PC-3 (cell line): ENCODE measurements at regions not wholly inside any gene's neighbourhood (a gene's known extent, or its start where the extent isn't known, plus 50 kb on each side); places are given as distances from the start of the nearest gene placed in this dataset.

ENCODE experiments used
- ATAC-seq: fragments of 200-7000 bp; cut with Tn5 transposase; 2 replicates; pipeline ENCODE4 v1.9.1; 2020; ENCODE audit warnings: mild to moderate bottlenecking, moderate library complexity
- BruUV-seq: library from RNA; stranded (reverse); fragments of 400-500 nt; replicated peaks from 2 replicates; lab custom pipeline; 2021; lab: Mats Ljungman, UMichigan
- CTCF ChIA-PET: fragments of 300-600 bp; sonication (Branson Sonifier 250); formaldehyde crosslinking; loops from one replicate; lab custom pipeline; 2022; ENCODE audit warnings: antibody characterized with exemption; lab: Charles Lee
- POLR2A ChIA-PET: fragments of 300-600 bp; sonication (Branson Sonifier 250); formaldehyde crosslinking; loops from one replicate; lab custom pipeline; 2022; ENCODE audit warnings: antibody characterized with exemption; ENCODE audit not compliant: unreplicated experiment; lab: Charles Lee
- DNase-seq: peaks from one replicate; pipeline ENCODE4 v3.0.0-alpha.2; 2015
- H2AFZ ChIP-seq: fragments of 300-600 bp; sonication (generic); 2 replicates; pipeline ENCODE4 v1.6.0; 2016; ENCODE audit warnings: antibody characterized with exemption, low read length
- H3F3A ChIP-seq: fragments of 300-600 bp; sonication (generic); one replicate; pipeline ENCODE4 v1.6.0; 2017; ENCODE audit warnings: antibody characterized with exemption, low read length, control low read depth, mild to moderate bottlenecking; ENCODE audit not compliant: unreplicated experiment
- H3K27ac ChIP-seq: fragments of 300-600 bp; sonication (generic); 2 replicates; pipeline ENCODE4 v1.5.1; 2016; ENCODE audit warnings: mild to moderate bottlenecking, low read length
- H3K27me3 ChIP-seq: fragments of 300-600 bp; sonication (generic); 2 replicates; pipeline ENCODE4 v1.6.1; 2016; ENCODE audit warnings: low read length, mixed read lengths
- H3K36me3 ChIP-seq: fragments of 300-600 bp; sonication (generic); 2 replicates; pipeline ENCODE4 v1.6.1; 2016; ENCODE audit warnings: low read depth, mixed run types, low read length, mixed read lengths
- H3K4me1 ChIP-seq: fragments of 300-600 bp; sonication (generic); 2 replicates; pipeline ENCODE4 v1.5.1; 2016; ENCODE audit warnings: low read length; ENCODE audit not compliant: insufficient read depth
- H3K4me2 ChIP-seq: fragments of 300-600 bp; sonication (generic); 2 replicates; pipeline ENCODE4 v1.6.0; 2016; ENCODE audit warnings: low read length
- H3K4me3 ChIP-seq: fragments of 300-600 bp; sonication (generic); 2 replicates; pipeline ENCODE4 v1.5.1; 2016; ENCODE audit warnings: mild to moderate bottlenecking, low read length, mixed read lengths
- H3K79me2 ChIP-seq: fragments of 300-600 bp; sonication (generic); 2 replicates; pipeline ENCODE4 v1.6.1; 2017; ENCODE audit warnings: low read length, mixed read lengths
- H3K9ac ChIP-seq: fragments of 300-600 bp; sonication (generic); 2 replicates; pipeline ENCODE4 v1.6.0; 2016; ENCODE audit warnings: mild to moderate bottlenecking, low read length
- H3K9me2 ChIP-seq: fragments of 300-600 bp; sonication (generic); replicated peaks from 2 replicates; pipeline ENCODE4 v1.6.1; 2016; ENCODE audit warnings: mixed run types, low read length, mixed read lengths
- H3K9me3 ChIP-seq: fragments of 300-600 bp; sonication (generic); 2 replicates; pipeline ENCODE4 v1.6.1; 2016; ENCODE audit warnings: low read length, mixed read lengths
- H4K20me1 ChIP-seq: fragments of 300-600 bp; sonication (generic); 2 replicates; pipeline ENCODE4 v1.6.1; 2016; ENCODE audit warnings: low read length, mixed read lengths
- EZH2 ChIP-seq: fragments of 300-600 bp; sonication (generic); IDR thresholded peaks from one replicate; pipeline ENCODE4 v1.6.1; 2017; ENCODE audit warnings: antibody characterized with exemption, mild to moderate bottlenecking, low read length; ENCODE audit not compliant: unreplicated experiment
- EZH2phosphoT487 ChIP-seq: fragments of 300-600 bp; sonication (generic); IDR thresholded peaks from 2 replicates; pipeline ENCODE4 v1.6.1; 2018; ENCODE audit warnings: mild to moderate bottlenecking, antibody characterized with exemption, low read length, borderline replicate concordance
- intact Hi-C: fragments of 100-400 bp; cut with micrococcal nuclease; formaldehyde crosslinking; loops from 2 replicates; pipeline ENCODE4 v1.9.0; 2023
- TF ChIP-seq, protein P1 (sequence below): fragments of 300-600 bp; sonication (generic); conservative IDR thresholded peaks from 2 replicates; pipeline ENCODE4 v1.5.1; 2017; ENCODE audit warnings: antibody characterized with exemption, low read depth, mild to moderate bottlenecking, low read length

DNA sequence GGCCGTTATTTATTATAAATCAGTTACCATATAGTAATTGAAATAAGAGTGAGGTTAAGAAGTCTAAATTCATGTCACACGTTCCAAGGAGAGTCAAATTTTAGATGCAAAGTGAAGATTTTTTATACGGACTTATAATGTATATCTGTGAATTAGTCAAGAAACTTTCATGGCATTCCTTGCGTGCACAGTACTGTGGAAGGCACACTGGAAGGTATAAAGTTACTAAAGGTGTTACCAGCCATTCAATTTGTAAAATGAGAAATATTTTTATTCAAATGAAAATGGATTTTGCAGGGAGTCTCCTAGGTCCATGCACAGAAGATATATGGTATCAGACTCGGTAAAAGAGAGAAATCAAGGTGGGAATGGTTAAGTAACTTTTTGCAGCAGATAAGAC lies 408.1 kb upstream of the CTNND2 start:
- Histone ChIP-seq H3K9me3 (no peaks in the 10 kb centered on the region), H3K79me2 (no peaks in the 10 kb centered on the region), H3K9ac (no peak overlapping the region), H2AFZ (no peak overlapping the region), H3K4me1 (0 out of 2 replicates have a peak, but pooled peaks cover 9% of the 10 kb centered on the region), H4K20me1 (no peaks in the 10 kb centered on the region), H3F3A (no peaks in the 10 kb centered on the region), H3K27ac (no peak overlapping the region), H3K9me2 (no peaks in the 10 kb centered on the region), H3K4me3 (no peak overlapping the region), H3K36me3 (no peaks in the 10 kb centered on the region), H3K4me2 (no peak overlapping the region), H3K27me3 (no peaks in the 10 kb centered on the region)
- DNase-seq (no peak), ATAC-seq (no peak)
- CTCF ChIA-PET: no interaction called here
- BruUV-seq: no TSS peak
- intact Hi-C loops: no loop called here
- TF ChIP-seq, protein P1, sequence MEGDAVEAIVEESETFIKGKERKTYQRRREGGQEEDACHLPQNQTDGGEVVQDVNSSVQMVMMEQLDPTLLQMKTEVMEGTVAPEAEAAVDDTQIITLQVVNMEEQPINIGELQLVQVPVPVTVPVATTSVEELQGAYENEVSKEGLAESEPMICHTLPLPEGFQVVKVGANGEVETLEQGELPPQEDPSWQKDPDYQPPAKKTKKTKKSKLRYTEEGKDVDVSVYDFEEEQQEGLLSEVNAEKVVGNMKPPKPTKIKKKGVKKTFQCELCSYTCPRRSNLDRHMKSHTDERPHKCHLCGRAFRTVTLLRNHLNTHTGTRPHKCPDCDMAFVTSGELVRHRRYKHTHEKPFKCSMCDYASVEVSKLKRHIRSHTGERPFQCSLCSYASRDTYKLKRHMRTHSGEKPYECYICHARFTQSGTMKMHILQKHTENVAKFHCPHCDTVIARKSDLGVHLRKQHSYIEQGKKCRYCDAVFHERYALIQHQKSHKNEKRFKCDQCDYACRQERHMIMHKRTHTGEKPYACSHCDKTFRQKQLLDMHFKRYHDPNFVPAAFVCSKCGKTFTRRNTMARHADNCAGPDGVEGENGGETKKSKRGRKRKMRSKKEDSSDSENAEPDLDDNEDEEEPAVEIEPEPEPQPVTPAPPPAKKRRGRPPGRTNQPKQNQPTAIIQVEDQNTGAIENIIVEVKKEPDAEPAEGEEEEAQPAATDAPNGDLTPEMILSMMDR: no peak
- TF ChIP-seq EZH2phosphoT487: no peak
- no peak for TF ChIP-seq EZH2
- POLR2A ChIA-PET: no interaction called here

DNA sequence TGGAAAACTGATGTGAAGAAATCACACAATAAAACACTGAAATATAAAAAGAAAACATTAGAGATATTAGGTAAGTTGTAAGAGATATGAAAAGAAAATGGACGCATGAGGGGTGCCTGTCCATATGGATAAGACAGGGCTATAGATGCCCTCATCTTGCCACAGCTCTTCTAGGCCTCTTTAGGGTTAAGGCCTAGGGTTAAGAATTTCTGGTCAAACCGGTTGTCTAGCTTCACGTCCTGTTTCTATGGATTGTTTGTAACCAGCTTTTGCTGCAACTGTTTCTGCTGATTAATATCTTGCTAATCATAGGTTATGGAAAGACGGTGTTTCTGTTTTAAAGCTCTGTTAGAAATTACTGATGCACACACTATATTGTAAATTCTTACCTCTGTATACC lies 389.9 kb upstream of the CTNND2 start:
- Histone ChIP-seq H3K9me3 (0 out of 2 replicates have a peak, but pooled peaks cover 5% of the 10 kb centered on the region), H3K9ac (no peak overlapping the region), H3K36me3 (no peaks in the 10 kb centered on the region), H3K9me2 (no peaks in the 10 kb centered on the region), H3K27me3 (no peaks in the 10 kb centered on the region), H3K4me2 (no peak overlapping the region), H3K27ac (no peak overlapping the region), H3K4me3 (no peak overlapping the region), H3K79me2 (no peaks in the 10 kb centered on the region), H4K20me1 (no peaks in the 10 kb centered on the region), H2AFZ (no peak overlapping the region), H3F3A (no peaks in the 10 kb centered on the region), H3K4me1 (no peaks in the 10 kb centered on the region)
- ATAC-seq (no peak), DNase-seq (peak; percentile 47)
- ChIA-PET CTCF (no interaction called here), POLR2A (no interaction called here)
- no TSS peak for BruUV-seq
- TF ChIP-seq, protein P1: no peak
- TF ChIP-seq EZH2 (no peak), EZH2phosphoT487 (no peak)
- intact Hi-C loops: loop anchor here (5.0 to 10.0 kb wide), 2 partner anchors 811 to 1538 kb away; no protein-coding TSS in a partner anchor

DNA sequence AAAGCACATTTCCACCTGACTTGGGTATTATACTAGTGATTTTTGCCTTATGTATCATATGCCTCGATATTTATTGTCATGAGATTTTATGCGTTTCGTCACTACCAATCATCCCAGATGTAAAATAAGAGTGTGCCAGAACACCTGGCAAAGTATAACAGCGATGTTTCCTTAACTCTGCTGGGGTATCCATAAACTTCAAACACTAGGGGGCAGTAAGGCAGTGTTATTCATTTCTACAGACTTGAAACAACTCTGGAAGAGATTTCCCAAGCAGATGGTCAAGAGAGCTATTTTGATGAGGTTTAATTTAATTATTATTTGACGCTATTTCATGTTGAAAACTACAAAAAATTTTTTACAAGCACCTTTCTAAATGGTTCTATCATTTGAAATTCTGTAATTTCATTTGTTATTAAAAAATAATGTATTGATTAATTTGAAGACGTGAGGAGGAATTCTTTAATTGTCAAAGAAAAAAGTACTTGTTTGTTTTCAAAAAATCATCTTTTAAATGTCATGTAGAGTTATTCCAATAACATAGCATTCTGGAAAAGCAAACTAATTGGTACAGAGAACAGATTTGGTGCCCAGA lies 388.5 kb upstream of the CTNND2 start:
- ChIA-PET CTCF (interaction anchor here (0.6 kb wide), 1 partner anchor 1290 kb away, joined by 3 read pairs; no protein-coding TSS in a partner anchor), POLR2A (no interaction called here)
- Histone ChIP-seq H4K20me1 (no peaks in the 10 kb centered on the region), H3K27ac (no peak overlapping the region), H3K4me3 (no peak overlapping the region), H3K36me3 (no peaks in the 10 kb centered on the region), H3K4me2 (no peak overlapping the region), H2AFZ (peak overlapping the region; percentile 22; the same call in 1 of the 2 replicates), H3K9me3 (0 out of 2 replicates have a peak, but pooled peaks cover 5% of the 10 kb centered on the region), H3K79me2 (no peaks in the 10 kb centered on the region), H3F3A (no peaks in the 10 kb centered on the region), H3K9ac (no peak overlapping the region), H3K9me2 (no peaks in the 10 kb centered on the region), H3K27me3 (no peaks in the 10 kb centered on the region), H3K4me1 (no peaks in the 10 kb centered on the region)
- peak; percentile 88 for DNase-seq
- ATAC-seq: peak; percentile 72
- TF ChIP-seq, protein P1: peak; percentile 90
- TF ChIP-seq EZH2phosphoT487: no peak
- intact Hi-C loops: loop anchor here (1.0 to 10.0 kb wide), 4 partner anchors 812 to 1664 kb away; no protein-coding TSS in a partner anchor
- no TSS peak for BruUV-seq
